Mammary epithelial cell (primary cell): ENCODE measurements at regions not wholly inside any gene's neighbourhood (a gene's known extent, or its start where the extent isn't known, plus 50 kb on each side); places are given as distances from the start of the nearest gene placed in this dataset.

ENCODE experiments used
- EZH2 ChIP-seq: IDR thresholded peaks from 2 replicates; pipeline ENCODE4 v1.6.1; 2012; ENCODE audit warnings: low read length, inconsistent platforms, borderline replicate concordance
- TF ChIP-seq, protein P1 (sequence below), 2 donors: IDR thresholded peaks in 1 of 2; conservative IDR thresholded peaks in 1 of 2; 2 replicates each; pipeline ENCODE4 v1.5.1; 2011 to 2012; ENCODE audit warnings: inconsistent platforms in 2 of 2, low read length in 2 of 2, mild to moderate bottlenecking in 2 of 2, control low read depth in 1 of 2, low read depth in 1 of 2; ENCODE audit not compliant: insufficient read depth in 1 of 2; ENCODE audit errors: extremely low read depth in 1 of 2

DNA sequence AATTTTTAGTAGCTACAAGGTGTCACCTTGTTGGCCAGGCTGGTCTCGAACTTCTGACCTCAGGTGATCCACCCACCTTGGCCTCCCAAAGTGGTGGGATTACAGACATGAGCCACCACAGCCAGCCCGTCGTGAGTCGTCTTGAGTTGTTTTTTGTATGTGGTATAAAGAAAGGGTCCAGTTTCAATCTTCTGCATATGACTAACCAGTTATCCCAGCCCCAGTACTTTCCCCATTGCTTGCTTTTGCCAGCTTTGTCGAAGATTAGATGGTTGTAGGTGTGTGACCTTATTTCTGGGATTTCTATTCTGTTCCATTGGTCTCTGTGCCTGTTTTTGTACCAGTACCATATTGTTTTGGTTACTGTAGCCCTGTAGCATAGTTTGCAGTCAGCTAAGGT, 105.9 kb downstream of the OR13H1 start:
- TF ChIP-seq, protein P1, sequence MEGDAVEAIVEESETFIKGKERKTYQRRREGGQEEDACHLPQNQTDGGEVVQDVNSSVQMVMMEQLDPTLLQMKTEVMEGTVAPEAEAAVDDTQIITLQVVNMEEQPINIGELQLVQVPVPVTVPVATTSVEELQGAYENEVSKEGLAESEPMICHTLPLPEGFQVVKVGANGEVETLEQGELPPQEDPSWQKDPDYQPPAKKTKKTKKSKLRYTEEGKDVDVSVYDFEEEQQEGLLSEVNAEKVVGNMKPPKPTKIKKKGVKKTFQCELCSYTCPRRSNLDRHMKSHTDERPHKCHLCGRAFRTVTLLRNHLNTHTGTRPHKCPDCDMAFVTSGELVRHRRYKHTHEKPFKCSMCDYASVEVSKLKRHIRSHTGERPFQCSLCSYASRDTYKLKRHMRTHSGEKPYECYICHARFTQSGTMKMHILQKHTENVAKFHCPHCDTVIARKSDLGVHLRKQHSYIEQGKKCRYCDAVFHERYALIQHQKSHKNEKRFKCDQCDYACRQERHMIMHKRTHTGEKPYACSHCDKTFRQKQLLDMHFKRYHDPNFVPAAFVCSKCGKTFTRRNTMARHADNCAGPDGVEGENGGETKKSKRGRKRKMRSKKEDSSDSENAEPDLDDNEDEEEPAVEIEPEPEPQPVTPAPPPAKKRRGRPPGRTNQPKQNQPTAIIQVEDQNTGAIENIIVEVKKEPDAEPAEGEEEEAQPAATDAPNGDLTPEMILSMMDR (conservative IDR thresholded peaks at IDR 0.05 in 1 of 2, IDR thresholded peaks at IDR 0.05 in 1 of 2; ENCODE audit: extremely low read depth in 1 of 2, insufficient read depth in 1 of 2, low read depth in 1 of 2, low read length in 2 of 2), result no peak
- no peak for TF ChIP-seq EZH2
